GM12878 (cell line): ENCODE measurements at regions not wholly inside any gene's neighbourhood (a gene's known extent, or its start where the extent isn't known, plus 50 kb on each side); places are given as distances from the start of the nearest gene placed in this dataset.

Source experiments
- ATAC-seq: fragments of 200-7000 bp; cut with Tn5 transposase; 3 replicates; pipeline ENCODE4 v1.9.1; 2020; ENCODE audit warnings: mild to moderate bottlenecking, moderate library complexity
- BruUV-seq: library from RNA; stranded (reverse); fragments of 400-500 nt; replicated peaks from 2 replicates; lab custom pipeline; 2021; lab: Mats Ljungman, UMichigan
- CTCF ChIA-PET: fragments of 300-600 bp; sonication (Branson Sonifier 250); formaldehyde crosslinking; extraction: SDS; loops from one replicate; lab custom pipeline; 2021; ENCODE audit warnings: inconsistent platforms; lab: Yijun Ruan, JAX
- POLR2A ChIA-PET: fragments of 350-600 bp; formaldehyde crosslinking; extraction: SDS; loops from one replicate; lab custom pipeline; 2021; ENCODE audit warnings: inconsistent platforms; lab: Charles Lee
- RAD21 ChIA-PET: fragments of 300-600 bp; sonication (Branson Sonifier 250); formaldehyde crosslinking; loops from one replicate; lab custom pipeline; 2023; ENCODE audit warnings: antibody characterized with exemption; ENCODE audit not compliant: unreplicated experiment; lab: Charles Lee
- SMC1A ChIA-PET: fragments of 300-600 bp; sonication (Branson Sonifier 250); formaldehyde crosslinking; loops from one replicate; lab custom pipeline; 2023; ENCODE audit not compliant: unreplicated experiment, uncharacterized antibody; lab: Charles Lee
- DNase-seq: peaks from one replicate; pipeline ENCODE4 v3.0.0-alpha.2; 2011; ENCODE audit warnings: low read depth, low spot score
- FAIRE-seq: peaks from 3 replicates; lab custom pipeline; 2011; peaks lifted over from hg19 to GRCh38; lab: Jason Lieb, UNC
- H2AFZ ChIP-seq: 2 replicates; pipeline ENCODE4 v1.6.0; 2011; ENCODE audit warnings: low read depth, low read length, control low read depth; ENCODE audit not compliant: control insufficient read depth
- H3K27ac ChIP-seq: 2 replicates; pipeline ENCODE4 v1.5.1; 2011; ENCODE audit warnings: control low read depth; ENCODE audit not compliant: control insufficient read depth, insufficient read depth
- H3K27me3 ChIP-seq, 2 experiments: replicated peaks in 1 of 2; 2 replicates each; pipeline versions ENCODE4 v1.6.0 to v1.6.1; 2011; ENCODE audit warnings: low read length in 1 of 2; ENCODE audit not compliant: control insufficient read depth in 2 of 2, insufficient read depth in 2 of 2
- H3K36me3 ChIP-seq, 2 experiments: 2 replicates each; pipeline ENCODE4 v1.5.1; 2011; ENCODE audit warnings: low read length in 1 of 2; ENCODE audit not compliant: control insufficient read depth in 2 of 2, insufficient read depth in 2 of 2
- H3K4me1 ChIP-seq: 2 replicates; pipeline ENCODE4 v1.6.1; 2011; ENCODE audit warnings: mild to moderate bottlenecking, low read length, moderate library complexity, mixed read lengths; ENCODE audit not compliant: control insufficient read depth, insufficient read depth
- H3K4me2 ChIP-seq: 2 replicates; pipeline ENCODE4 v1.6.0; 2011; ENCODE audit warnings: control low read depth; ENCODE audit not compliant: control insufficient read depth, insufficient read depth
- H3K4me3 ChIP-seq: fragments of 200-600 bp; sonication (generic); 2 replicates; pipeline ENCODE4 v1.5.1; 2016
- H3K79me2 ChIP-seq: 2 replicates; pipeline ENCODE4 v1.6.0; 2011; ENCODE audit warnings: low read length; ENCODE audit not compliant: control insufficient read depth, insufficient read depth
- H3K9ac ChIP-seq: 2 replicates; pipeline ENCODE4 v1.8.0; 2011; ENCODE audit warnings: low read length, control low read depth, mixed read lengths; ENCODE audit not compliant: control insufficient read depth, insufficient read depth
- H3K9me3 ChIP-seq: replicated peaks from 3 replicates; pipeline ENCODE4 v1.5.1; 2011; ENCODE audit warnings: mild to moderate bottlenecking, low read length; ENCODE audit not compliant: control insufficient read depth, insufficient read depth
- H4K20me1 ChIP-seq: 2 replicates; pipeline ENCODE4 v1.6.0; 2011; ENCODE audit not compliant: control insufficient read depth, insufficient read depth
- ATF3 ChIP-seq: IDR thresholded peaks from 2 replicates; pipeline ENCODE4 v1.6.1; 2011; ENCODE audit warnings: low read depth, mild to moderate bottlenecking, low read length, moderate library complexity, borderline replicate concordance; ENCODE audit errors: extremely low read depth
- BCL3 ChIP-seq: IDR thresholded peaks from 2 replicates; pipeline ENCODE4 v1.6.1; 2011; ENCODE audit warnings: borderline replicate concordance, low read depth, mild to moderate bottlenecking, moderate library complexity, low read length; ENCODE audit not compliant: insufficient read depth, poor library complexity, severe bottlenecking
- E2F4 ChIP-seq: IDR thresholded peaks from 2 replicates; pipeline ENCODE4 v1.6.1; 2012; ENCODE audit warnings: low read depth, low read length, improper control_type of control experiment
- E4F1 ChIP-seq: fragments of 450-650 bp; IDR thresholded peaks from 2 replicates; pipeline ENCODE4 v1.6.1; 2018; ENCODE audit warnings: borderline replicate concordance, mild to moderate bottlenecking; ENCODE audit not compliant: partially characterized antibody
- EP300 ChIP-seq, 2 experiments: fragments of 150-350 bp in 1 of 2; IDR thresholded peaks; 2 replicates each; pipeline ENCODE4 v1.6.1; 2011 to 2012; ENCODE audit warnings: low read depth in 2 of 2, low read length in 2 of 2, borderline replicate concordance in 1 of 2, improper control_type of control experiment in 1 of 2, inconsistent platforms in 1 of 2; ENCODE audit not compliant: control insufficient read depth in 1 of 2
- FOXM1 ChIP-seq: IDR thresholded peaks from 2 replicates; pipeline ENCODE4 v1.6.1; 2012; ENCODE audit warnings: low read depth, mild to moderate bottlenecking, inconsistent platforms, low read length, moderate library complexity
- IKZF2 ChIP-seq, 2 experiments: fragments of 450-650 bp; IDR thresholded peaks; 2 replicates each; pipeline ENCODE4 v1.6.1; 2017; ENCODE audit warnings: mild to moderate bottlenecking in 2 of 2, moderate library complexity in 2 of 2
- NR2C1 ChIP-seq: fragments of 450-650 bp; IDR thresholded peaks from 2 replicates; pipeline ENCODE4 v1.6.1; 2017; ENCODE audit warnings: antibody characterized with exemption, mild to moderate bottlenecking, moderate library complexity
- PAX5 ChIP-seq: IDR thresholded peaks from 2 replicates; pipeline ENCODE4 v1.6.1; 2011; ENCODE audit warnings: low read depth, low read length, borderline replicate concordance
- REST ChIP-seq: IDR thresholded peaks from 2 replicates; pipeline ENCODE4 v1.6.1; 2012; ENCODE audit warnings: mild to moderate bottlenecking, low read depth, low read length
- SIN3A ChIP-seq: IDR thresholded peaks from 2 replicates; pipeline ENCODE4 v1.6.1; 2012; ENCODE audit warnings: low read depth, low read length, improper control_type of control experiment
- SMARCA5 ChIP-seq: fragments of 450-650 bp; IDR thresholded peaks from 2 replicates; pipeline ENCODE4 v1.6.1; 2017; ENCODE audit warnings: mild to moderate bottlenecking
- SUZ12 ChIP-seq: fragments of 200-600 bp; sonication (generic); IDR thresholded peaks from one replicate; pipeline ENCODE4 v1.6.1; 2018; ENCODE audit warnings: antibody characterized with exemption, mild to moderate bottlenecking; ENCODE audit not compliant: unreplicated experiment
- TAF1 ChIP-seq: IDR thresholded peaks from 2 replicates; pipeline ENCODE4 v1.6.1; 2011; ENCODE audit warnings: mild to moderate bottlenecking, low read depth, low read length, borderline replicate concordance
- TARDBP ChIP-seq: IDR thresholded peaks from 2 replicates; pipeline ENCODE4 v1.6.1; 2016; ENCODE audit warnings: borderline replicate concordance
- ZNF217 ChIP-seq: fragments of 450-650 bp; IDR thresholded peaks from 2 replicates; pipeline ENCODE4 v1.6.1; 2017; ENCODE audit warnings: antibody characterized with exemption, mild to moderate bottlenecking
- ZSCAN29 ChIP-seq: fragments of 450-650 bp; IDR thresholded peaks from 2 replicates; pipeline ENCODE4 v1.6.1; 2017; ENCODE audit warnings: mild to moderate bottlenecking, moderate library complexity
- WGBS: methylation state at CpG from one replicate; pipeline ENCODE4 v1.1.6; 2016; ENCODE audit warnings: low lambda C conversion rate; ENCODE audit not compliant: insufficient replicate concordance, insufficient coverage; ENCODE audit errors: missing lambda C conversion rate; 5-methylcytosine and 5-hydroxymethylcytosine counted together
- in situ Hi-C: fragments of 300-500 bp; cut with MboI; formaldehyde crosslinking; loops from 9 replicates; pipeline ENCODE4 v1.14.3; 2018; ENCODE audit warnings: mixed read lengths
- intact Hi-C: fragments of 100-400 bp; cut with micrococcal nuclease; formaldehyde crosslinking; loops from one replicate; pipeline ENCODE4 v1.14.2; 2022; ENCODE audit not compliant: unreplicated experiment

GRCh38 chr13:23044906-23045305 is 135.9 kb upstream of the SGCG start:
- ATAC-seq, result no peak
- H3K4me2 ChIP-seq, result no peak overlapping the region
- BruUV-seq, result no TSS peak
- H3K4me3 ChIP-seq, result no peak overlapping the region
- CTCF ChIA-PET, result no interaction called here
- TF ChIP-seq TARDBP (no peak), REST (no peak), NR2C1 (no peak), TAF1 (no peak), SMARCA5 (no peak), IKZF2 (IDR thresholded peaks at IDR 0.05) (no peak), SIN3A (no peak), E2F4 (no peak), BCL3 (no peak), SUZ12 (no peak), FOXM1 (no peak), ZNF217 (no peak), PAX5 (no peak), E4F1 (no peak), ZSCAN29 (no peak), ATF3 (no peak), EP300 (IDR thresholded peaks at IDR 0.05; ENCODE audit: borderline replicate concordance in 1 of 2, control insufficient read depth in 1 of 2, low read depth in 2 of 2, low read length in 2 of 2) (no peak)
- TF ChIP-seq, all 136 proteins: peak for 0
- ChIA-PET POLR2A (no interaction called here), RAD21 (no interaction called here), SMC1A (no interaction called here)
- no peak for FAIRE-seq
- Histone ChIP-seq H3K27ac (no peak overlapping the region), H2AFZ (no peak overlapping the region), H3K36me3 (no peaks in the 10 kb centered on the region), H3K79me2 (no peaks in the 10 kb centered on the region), H3K27me3 (no peaks in the 10 kb centered on the region), H3K9ac (no peak overlapping the region), H3K4me1 (no peaks in the 10 kb centered on the region), H4K20me1 (no peaks in the 10 kb centered on the region), H3K9me3 (no peaks in the 10 kb centered on the region)
- intact Hi-C loops (no loop called here), in situ Hi-C loops (no loop called here)
- 37% methylated on average over 1 of the region's 1 CpG for WGBS
- DNase-seq, result no peak
